ENCODE measurements at regions not wholly inside any gene's neighbourhood (a gene's known extent, or its start where the extent isn't known, plus 50 kb on each side); places are given as distances from the start of the nearest gene placed in this dataset.
"Not testable (repeated sequence)": the region's sequence is repeated elsewhere in the genome, so short reads cannot be mapped to it uniquely, and the experiment has no call there.

DNA sequence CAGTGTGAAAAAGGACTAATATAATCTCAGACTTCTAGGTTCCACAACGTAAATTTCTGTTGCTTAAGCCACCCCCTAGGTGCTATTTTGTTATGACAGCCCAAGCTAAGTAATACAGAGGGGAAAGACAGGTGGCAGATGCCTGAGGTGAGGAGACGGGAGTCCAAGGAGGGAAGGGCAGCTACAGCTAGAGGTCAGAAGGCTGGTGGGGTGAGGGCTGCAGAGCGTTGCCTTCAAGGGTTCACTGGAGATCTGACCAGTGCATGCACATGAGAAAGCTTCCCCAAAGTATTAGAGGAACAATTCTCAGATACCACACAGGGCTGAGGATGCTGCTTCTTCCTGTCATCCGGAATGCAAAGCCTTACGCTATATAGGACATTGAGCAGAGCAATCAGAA, 104.7 kb upstream of the IRX4 start:
- TF ChIP-seq, protein P1, sequence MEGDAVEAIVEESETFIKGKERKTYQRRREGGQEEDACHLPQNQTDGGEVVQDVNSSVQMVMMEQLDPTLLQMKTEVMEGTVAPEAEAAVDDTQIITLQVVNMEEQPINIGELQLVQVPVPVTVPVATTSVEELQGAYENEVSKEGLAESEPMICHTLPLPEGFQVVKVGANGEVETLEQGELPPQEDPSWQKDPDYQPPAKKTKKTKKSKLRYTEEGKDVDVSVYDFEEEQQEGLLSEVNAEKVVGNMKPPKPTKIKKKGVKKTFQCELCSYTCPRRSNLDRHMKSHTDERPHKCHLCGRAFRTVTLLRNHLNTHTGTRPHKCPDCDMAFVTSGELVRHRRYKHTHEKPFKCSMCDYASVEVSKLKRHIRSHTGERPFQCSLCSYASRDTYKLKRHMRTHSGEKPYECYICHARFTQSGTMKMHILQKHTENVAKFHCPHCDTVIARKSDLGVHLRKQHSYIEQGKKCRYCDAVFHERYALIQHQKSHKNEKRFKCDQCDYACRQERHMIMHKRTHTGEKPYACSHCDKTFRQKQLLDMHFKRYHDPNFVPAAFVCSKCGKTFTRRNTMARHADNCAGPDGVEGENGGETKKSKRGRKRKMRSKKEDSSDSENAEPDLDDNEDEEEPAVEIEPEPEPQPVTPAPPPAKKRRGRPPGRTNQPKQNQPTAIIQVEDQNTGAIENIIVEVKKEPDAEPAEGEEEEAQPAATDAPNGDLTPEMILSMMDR (IDR thresholded peaks at IDR 0.05), result no peak
- Histone ChIP-seq H3K27ac (no peak overlapping the region), H3K4me3 (no peak overlapping the region), H3K27me3 (no peaks in the 10 kb centered on the region), H3K4me1 (ENCODE audit: insufficient read depth) (no peaks in the 10 kb centered on the region), H3K36me3 (no peaks in the 10 kb centered on the region), H3K9me3 (peaks cover 0 to 3% of the 10 kb centered on the region in 2 donors)
- intact Hi-C loops (cut with DNase I), result no loop called here
- no peak for DNase-seq
- 46 to 72% (median 68%) methylated on average over 5 of the region's 5 CpGs for WGBS, 3 donors

DNA sequence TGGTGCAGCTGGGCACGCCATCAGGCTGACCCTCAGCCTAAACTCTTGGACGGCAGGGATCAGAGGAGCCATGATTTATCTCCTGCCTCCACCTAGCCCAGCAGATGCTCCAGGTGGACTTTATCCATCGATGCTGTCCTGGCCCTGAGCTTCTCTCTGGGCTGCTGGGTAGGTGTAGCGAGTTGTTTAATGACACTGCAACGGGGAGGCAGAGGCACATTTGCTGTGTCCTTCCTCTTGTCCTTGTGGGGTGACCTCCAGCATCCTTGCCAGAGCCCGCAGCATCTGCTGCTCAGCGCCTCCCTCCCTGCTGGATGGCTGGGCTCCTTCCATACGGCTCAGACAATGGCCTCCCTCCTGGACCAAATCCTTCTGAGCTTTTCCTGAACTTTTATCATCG, 103.1 kb upstream of the IRX4 start:
- intact Hi-C loops (cut with DNase I), result no loop called here
- H3K36me3 ChIP-seq, result no peaks in the 10 kb centered on the region
- H3K9me3 ChIP-seq, result peaks cover 0 to 6% of the 10 kb centered on the region in 2 donors
- whole genome bisulfite sequencing, 3 donors, result 52 to 69% (median 52%) methylated on average over 9 of the region's 9 CpGs
- H3K27me3 ChIP-seq, result no peaks in the 10 kb centered on the region
- no peaks in the 10 kb centered on the region for H3K4me1 ChIP-seq (ENCODE audit: insufficient read depth)
- H3K4me3 ChIP-seq, result no peak overlapping the region
- no peak overlapping the region for H3K27ac ChIP-seq
- DNase-seq, result no peak
- TF ChIP-seq, protein P1 (IDR thresholded peaks at IDR 0.05), result no peak

DNA sequence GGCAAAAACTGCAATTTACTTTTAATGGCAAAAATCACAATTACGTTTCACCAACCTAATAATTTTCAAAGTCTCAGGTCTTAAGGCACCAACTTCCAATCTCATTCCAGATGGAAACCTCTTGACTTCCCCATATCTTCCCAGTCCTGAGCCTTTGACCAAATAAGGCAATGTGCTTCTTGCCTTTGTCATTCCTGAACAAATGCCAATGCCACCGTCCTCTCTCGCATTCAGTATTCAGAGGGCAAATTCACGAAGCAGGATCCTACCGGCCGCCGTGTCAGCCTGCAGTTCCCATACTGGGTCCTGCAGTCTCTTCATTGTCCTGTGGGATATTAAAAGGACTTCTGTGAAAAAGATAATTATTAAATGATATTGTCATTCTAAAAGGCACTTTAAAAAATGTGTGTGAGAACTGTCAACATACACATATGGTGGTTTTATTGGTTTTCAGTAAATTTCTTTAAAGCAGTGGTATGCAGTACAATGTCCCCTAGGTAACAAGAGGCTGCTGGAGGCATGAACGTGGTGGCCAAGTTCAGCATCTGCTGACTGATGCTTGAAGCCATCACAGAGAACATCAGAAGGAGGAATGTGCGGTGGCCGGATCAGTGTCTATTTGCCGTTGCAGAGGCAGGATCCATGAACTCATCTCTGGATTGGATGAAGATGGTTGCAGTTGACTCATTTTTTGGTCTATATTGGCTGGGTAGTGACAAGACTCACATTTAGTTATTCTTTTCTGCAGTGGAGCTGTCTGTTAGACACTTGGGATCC, 101.4 kb upstream of the IRX4 start:
- H3K9me3 ChIP-seq, result peaks cover 0 to 6% of the 10 kb centered on the region in 2 donors
- intact Hi-C loops (cut with DNase I), result no loop called here
- no peak overlapping the region for H3K27ac ChIP-seq
- H3K4me1 ChIP-seq (ENCODE audit: insufficient read depth), result no peaks in the 10 kb centered on the region
- 85 to 86% (median 86%) methylated on average over 11 of the region's 11 CpGs for WGBS, 3 donors
- TF ChIP-seq, protein P1 (IDR thresholded peaks at IDR 0.05), result no peak
- DNase-seq, result no peak
- H3K4me3 ChIP-seq, result no peak overlapping the region
- H3K27me3 ChIP-seq, result no peaks in the 10 kb centered on the region
- no peaks in the 10 kb centered on the region for H3K36me3 ChIP-seq

DNA sequence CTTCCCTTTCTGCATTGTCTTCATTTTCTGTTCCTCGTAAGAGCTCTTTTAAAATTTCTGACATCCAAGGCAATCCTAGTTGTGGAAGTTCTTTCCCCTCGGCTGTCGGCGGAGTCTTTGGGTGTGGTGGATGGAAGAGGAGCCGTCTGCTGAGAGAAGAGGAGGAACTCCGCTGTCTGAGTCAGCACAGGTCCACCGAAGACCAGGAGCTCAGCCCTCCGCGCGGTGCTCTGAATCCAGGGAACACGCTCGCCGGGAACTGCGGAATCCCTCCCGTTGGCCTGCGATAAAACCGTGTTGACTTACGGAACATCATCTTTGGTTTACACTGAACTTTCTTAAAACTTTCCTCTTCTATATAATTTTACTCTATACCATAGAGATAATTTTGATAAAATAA, 100.7 kb upstream of the IRX4 start:
- no peaks in the 10 kb centered on the region for H3K36me3 ChIP-seq
- H3K4me3 ChIP-seq, result no peak overlapping the region
- peaks cover 0 to 6% of the 10 kb centered on the region in 2 donors for H3K9me3 ChIP-seq
- no peak overlapping the region for H3K27ac ChIP-seq
- 90 to 94% (median 91%) methylated on average over 18 of the region's 18 CpGs for WGBS, 3 donors
- TF ChIP-seq POLR2A (IDR thresholded peaks at IDR 0.05), result no peak
- TF ChIP-seq EP300 (IDR thresholded peaks at IDR 0.05), result no peak
- TF ChIP-seq, protein P1 (IDR thresholded peaks at IDR 0.05), result no peak
- no peaks in the 10 kb centered on the region for H3K27me3 ChIP-seq
- H3K4me1 ChIP-seq (ENCODE audit: insufficient read depth), result no peaks in the 10 kb centered on the region
- DNase-seq, result no peak
- intact Hi-C loops (cut with DNase I), result no loop called here

DNA sequence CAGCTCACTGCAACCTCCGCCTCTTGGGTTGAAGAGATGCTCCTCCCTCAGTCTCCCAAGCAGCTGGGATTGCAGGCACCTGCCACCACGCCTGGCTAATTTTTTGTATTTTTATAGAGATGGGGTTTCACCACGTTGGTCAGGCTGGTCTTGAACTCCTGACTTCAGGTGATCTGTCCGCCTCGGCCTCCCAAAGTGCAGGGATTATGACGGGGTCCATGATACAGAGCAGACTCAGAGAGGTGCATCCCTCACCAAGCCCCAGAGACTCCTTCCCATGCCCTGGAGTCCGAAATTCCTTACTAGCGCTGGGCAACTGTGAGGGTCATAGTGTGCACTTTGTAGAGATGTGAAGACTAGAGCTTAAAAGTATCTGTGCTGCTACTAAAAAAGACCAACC, 99.8 kb upstream of the IRX4 start:
- H3K9me3 ChIP-seq; H3K27me3 ChIP-seq; H3K4me3 ChIP-seq; H3K36me3 ChIP-seq; H3K4me1 ChIP-seq (ENCODE audit: insufficient read depth); DNase-seq; H3K27ac ChIP-seq; intact Hi-C loops (cut with DNase I): not testable (repeated sequence)
- 70 to 85% (median 80%) methylated on average over 8 of the region's 8 CpGs for WGBS, 3 donors

Data from ovary (tissue), 7 donors.